ENCODE measurements at regions not wholly inside any gene's neighbourhood (a gene's known extent, or its start where the extent isn't known, plus 50 kb on each side); places are given as distances from the start of the nearest gene placed in this dataset.

DNA sequence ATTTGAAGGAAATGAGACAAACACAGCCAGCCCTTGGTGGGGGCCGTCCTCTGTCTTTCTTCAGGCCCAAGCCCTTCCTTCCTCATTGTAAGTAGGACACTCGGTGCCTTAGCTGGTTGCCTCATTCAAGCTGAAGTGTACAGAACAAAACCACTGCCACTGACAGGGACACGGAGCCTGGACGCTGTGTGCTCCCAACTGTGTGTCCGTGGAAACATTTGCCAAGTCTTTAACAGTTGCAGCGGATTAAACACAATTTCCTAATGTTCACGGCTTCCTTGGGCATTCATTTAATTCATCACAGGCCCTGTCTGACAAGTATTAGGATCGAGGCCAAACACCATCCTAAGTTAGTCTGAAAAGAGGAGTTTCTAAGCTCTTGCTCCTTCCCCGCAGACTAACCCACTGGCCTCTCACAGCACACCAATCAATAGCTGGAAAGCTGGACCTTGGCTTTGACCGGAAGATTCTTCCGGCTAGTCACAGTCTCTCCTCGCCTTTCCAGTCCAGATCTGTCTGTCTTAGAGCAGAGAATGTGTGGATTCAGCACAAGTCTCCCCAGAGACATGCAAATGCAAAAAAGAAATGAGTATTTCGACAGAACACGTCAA, 68.7 kb upstream of the ACSL3 start:
- intact Hi-C loops (cut with micrococcal nuclease): no loop called here
- in situ Hi-C loops (cut with MboI; ENCODE audit: low sequenced_read_pairs): no loop called here
- POLR2A ChIA-PET (ENCODE audit: unreplicated experiment): no interaction called here

More for the DNA sequence above, 68.7 kb upstream of the ACSL3 start:
- DNase-seq (no peak), ATAC-seq (ENCODE audit: low read depth) (no peak)
- Histone ChIP-seq H3K79me1 (ENCODE audit: low read depth in 1 of 2, low read length in 2 of 2) (no peaks in the 10 kb centered on the region), H3K27me3 (ENCODE audit: control insufficient read depth, insufficient read depth, low read length) (no peaks in the 10 kb centered on the region), H3K23ac (ENCODE audit: low read depth, low read length) (peak overlapping the region; percentile 56; the same call in 1 of the 2 replicates), H4K20me1 (ENCODE audit: insufficient read depth, low read length) (no peaks in the 10 kb centered on the region), H3K4ac (ENCODE audit: low read depth, low read length) (no peak overlapping the region; the same call in 1 of the 2 replicates), H3K4me3 (ENCODE audit: insufficient read depth, low read depth, low read length) (no peak overlapping the region), H3K9me3 (ENCODE audit: control insufficient read depth, insufficient read depth, low read length) (no peaks in the 10 kb centered on the region), H3K4me2 (ENCODE audit: low read depth, low read length) (peak overlapping the region; percentile 12; the same call in 1 of the 2 replicates), H3K9me1 (ENCODE audit: insufficient read depth, low read length) (peaks cover 5% of the 10 kb centered on the region; the same call in 1 of the 2 replicates), H4K8ac (ENCODE audit: low read depth in 2 of 2, low read length in 2 of 2) (peak overlapping the region in 1 of 2 experiments; percentile 50; a peak in 1 of 4 replicates), H3K36me3 (ENCODE audit: control insufficient read depth, insufficient read depth, low read length) (no peaks in the 10 kb centered on the region), H2BK15ac (ENCODE audit: low read depth, low read length) (0 out of 3 replicates have a peak overlapping the region, but pooled peaks have one; percentile 7), H2AK5ac (ENCODE audit: low read depth, low read length) (no peak overlapping the region), H2BK120ac (ENCODE audit: low read depth, low read length) (peak overlapping the region; percentile 42; the same call in 1 of the 2 replicates), H2AK9ac (replicated peaks; ENCODE audit: low read depth, low read length, poor library complexity) (no peak overlapping the region), H3K4me1 (ENCODE audit: control insufficient read depth, insufficient read depth, low read length) (peaks cover 8% of the 10 kb centered on the region), H4K91ac (ENCODE audit: insufficient read depth, low read depth, low read length) (no peak overlapping the region), H2BK20ac (ENCODE audit: low read depth, low read length) (peak overlapping the region; percentile 37; the same call in 1 of the 2 replicates), H4K5ac (ENCODE audit: low read depth, low read length) (peak overlapping the region; percentile 83), H3K14ac (replicated peaks; ENCODE audit: low read depth, low read length) (peak overlapping the region; percentile 0; the same call in 1 of the 2 replicates), H2AFZ (replicated peaks; ENCODE audit: low read length, poor library complexity) (peak overlapping the region; percentile 60), H2BK5ac (ENCODE audit: low read depth, low read length, poor library complexity, severe bottlenecking) (no peak overlapping the region), H3K9ac (ENCODE audit: low read depth, low read length) (no peak overlapping the region), H3K27ac (ENCODE audit: insufficient read depth, low read length) (no peak overlapping the region), H3K56ac (ENCODE audit: extremely low read depth, insufficient read depth, low read length) (no peak overlapping the region), H3K18ac (ENCODE audit: low read depth, low read length) (peak overlapping the region; percentile 34; the same call in 1 of the 2 replicates)
- dilution Hi-C loops (cut with HindIII; ENCODE audit: low sequenced_read_pairs, unreplicated experiment): no loop called here
- CTCF ChIA-PET: no interaction called here
- no TSS peak for BruUV-seq (replicated peaks)
- WGBS, 2 experiments (ENCODE audit: extremely low coverage in 2 of 2, insufficient read length in 1 of 2): 29% methylated on average over 4 of the region's 14 CpGs; no CpG with 5 or more reads in 1 of the 2 experiments
- TF ChIP-seq CEBPB (IDR thresholded peaks at IDR 0.05; ENCODE audit: low read depth, low read length): no peak
- TF ChIP-seq MXI1 (IDR thresholded peaks at IDR 0.05; ENCODE audit: borderline replicate concordance, low read depth, low read length): no peak
- no peak for TF ChIP-seq MAFK (IDR thresholded peaks at IDR 0.05; ENCODE audit: low read depth, low read length)
- no peak for TF ChIP-seq BHLHE40 (IDR thresholded peaks at IDR 0.05; ENCODE audit: low read depth, low read length)
- no peak for TF ChIP-seq POLR2A (IDR thresholded peaks at IDR 0.05; ENCODE audit: low read depth, low read length)
- no peak for TF ChIP-seq RCOR1 (IDR thresholded peaks at IDR 0.05; ENCODE audit: insufficient replicate concordance, low read length)
- no peak for TF ChIP-seq NFE2L2 (IDR thresholded peaks at IDR 0.05; ENCODE audit: low read depth, low read length)
- TF ChIP-seq USF2 (IDR thresholded peaks at IDR 0.05; ENCODE audit: low read depth, low read length): no peak
- no peak for TF ChIP-seq ELK1 (IDR thresholded peaks at IDR 0.05; ENCODE audit: borderline replicate concordance, low read depth, low read length)
- TF ChIP-seq CHD1 (IDR thresholded peaks at IDR 0.05; ENCODE audit: low read depth, low read length): no peak
- TF ChIP-seq MAZ (IDR thresholded peaks at IDR 0.05; ENCODE audit: borderline replicate concordance, low read depth, low read length): no peak
- TF ChIP-seq SMC3 (IDR thresholded peaks at IDR 0.05; ENCODE audit: low read depth, low read length): no peak
- no peak for TF ChIP-seq RFX5 (IDR thresholded peaks at IDR 0.05; ENCODE audit: low read depth, low read length)
- TF ChIP-seq FOS (IDR thresholded peaks at IDR 0.05; ENCODE audit: low read depth, low read length): no peak
- no peak for TF ChIP-seq CTCF (conservative IDR thresholded peaks at IDR 0.05; ENCODE audit: low read depth, low read length)
- no peak for TF ChIP-seq RAD21 (IDR thresholded peaks at IDR 0.05; ENCODE audit: low read length)

Data from IMR-90 (cell line).